ENCODE measurements at regions not wholly inside any gene's neighbourhood (a gene's known extent, or its start where the extent isn't known, plus 50 kb on each side); places are given as distances from the start of the nearest gene placed in this dataset.

DNA sequence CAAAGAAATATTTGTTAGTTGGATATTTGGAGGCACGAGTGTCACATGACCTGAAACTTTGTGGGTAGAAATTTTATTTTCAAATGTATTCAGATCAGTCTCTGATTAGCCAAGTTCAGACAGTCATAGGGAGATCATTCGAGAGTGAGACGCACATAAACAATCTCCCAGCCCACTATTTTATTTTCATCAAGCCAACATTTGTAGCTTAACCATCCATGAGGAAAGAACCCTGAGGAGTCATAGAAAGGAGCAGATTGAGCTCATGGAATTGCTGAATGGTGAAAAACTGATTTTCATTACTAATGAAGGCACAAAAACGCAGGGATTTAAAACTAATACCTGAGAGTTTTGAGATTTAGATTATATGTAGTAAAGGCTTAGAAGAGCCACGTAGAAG, 548.7 kb downstream of the NSUN3 start:
- Histone ChIP-seq H3K4me1 (replicated peaks in 1 of 2) (no peaks in the 10 kb centered on the region), H3K4me3 (no peak overlapping the region), H3K27ac (no peak overlapping the region), H3K27me3 (no peaks in the 10 kb centered on the region), H3K36me3 (replicated peaks in 1 of 2) (no peaks in the 10 kb centered on the region), H3K9me3 (replicated peaks in 1 of 3) (no peaks in the 10 kb centered on the region)
- no peak for DNase-seq
- intact Hi-C loops (cut with DNase I) = no loop called here
- no peak for TF ChIP-seq POLR2A (IDR thresholded peaks at IDR 0.05)
- TF ChIP-seq, protein P1, sequence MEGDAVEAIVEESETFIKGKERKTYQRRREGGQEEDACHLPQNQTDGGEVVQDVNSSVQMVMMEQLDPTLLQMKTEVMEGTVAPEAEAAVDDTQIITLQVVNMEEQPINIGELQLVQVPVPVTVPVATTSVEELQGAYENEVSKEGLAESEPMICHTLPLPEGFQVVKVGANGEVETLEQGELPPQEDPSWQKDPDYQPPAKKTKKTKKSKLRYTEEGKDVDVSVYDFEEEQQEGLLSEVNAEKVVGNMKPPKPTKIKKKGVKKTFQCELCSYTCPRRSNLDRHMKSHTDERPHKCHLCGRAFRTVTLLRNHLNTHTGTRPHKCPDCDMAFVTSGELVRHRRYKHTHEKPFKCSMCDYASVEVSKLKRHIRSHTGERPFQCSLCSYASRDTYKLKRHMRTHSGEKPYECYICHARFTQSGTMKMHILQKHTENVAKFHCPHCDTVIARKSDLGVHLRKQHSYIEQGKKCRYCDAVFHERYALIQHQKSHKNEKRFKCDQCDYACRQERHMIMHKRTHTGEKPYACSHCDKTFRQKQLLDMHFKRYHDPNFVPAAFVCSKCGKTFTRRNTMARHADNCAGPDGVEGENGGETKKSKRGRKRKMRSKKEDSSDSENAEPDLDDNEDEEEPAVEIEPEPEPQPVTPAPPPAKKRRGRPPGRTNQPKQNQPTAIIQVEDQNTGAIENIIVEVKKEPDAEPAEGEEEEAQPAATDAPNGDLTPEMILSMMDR (IDR thresholded peaks at IDR 0.05) = no peak
- 66 to 81% (median 80%) methylated on average over 5 of the region's 5 CpGs for WGBS, 4 donors

DNA sequence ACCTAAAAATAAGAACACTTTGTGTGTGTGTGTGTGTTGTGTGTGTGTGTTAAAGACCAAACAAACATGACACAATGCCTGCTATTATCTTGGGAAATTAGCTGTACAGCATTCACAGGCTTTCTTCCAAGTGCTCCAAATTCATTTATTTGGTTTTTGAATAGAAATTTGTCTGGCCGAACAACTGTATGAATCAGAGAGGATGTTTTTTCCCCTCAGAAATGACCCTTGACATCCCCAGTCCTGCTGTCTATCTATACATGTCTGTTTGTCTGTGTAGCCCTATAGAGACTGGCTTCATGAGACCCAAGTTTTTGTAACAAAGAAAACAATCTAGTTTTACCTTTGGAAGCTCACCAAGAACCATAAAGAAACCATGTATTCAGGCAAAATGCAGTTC, 549.8 kb downstream of the NSUN3 start:
- Histone ChIP-seq H3K4me1 (replicated peaks in 1 of 2) (no peaks in the 10 kb centered on the region), H3K9me3 (replicated peaks in 1 of 3) (no peaks in the 10 kb centered on the region), H3K36me3 (replicated peaks in 1 of 2) (no peaks in the 10 kb centered on the region), H3K4me3 (no peak overlapping the region), H3K27me3 (no peaks in the 10 kb centered on the region), H3K27ac (no peak overlapping the region)
- DNase-seq = no peak
- TF ChIP-seq, protein P1 (IDR thresholded peaks at IDR 0.05) = no peak
- no peak for TF ChIP-seq POLR2A (IDR thresholded peaks at IDR 0.05)
- intact Hi-C loops (cut with DNase I) = no loop called here
- 60 to 77% (median 65%) methylated on average over 1 of the region's 1 CpG for WGBS, 4 donors

DNA sequence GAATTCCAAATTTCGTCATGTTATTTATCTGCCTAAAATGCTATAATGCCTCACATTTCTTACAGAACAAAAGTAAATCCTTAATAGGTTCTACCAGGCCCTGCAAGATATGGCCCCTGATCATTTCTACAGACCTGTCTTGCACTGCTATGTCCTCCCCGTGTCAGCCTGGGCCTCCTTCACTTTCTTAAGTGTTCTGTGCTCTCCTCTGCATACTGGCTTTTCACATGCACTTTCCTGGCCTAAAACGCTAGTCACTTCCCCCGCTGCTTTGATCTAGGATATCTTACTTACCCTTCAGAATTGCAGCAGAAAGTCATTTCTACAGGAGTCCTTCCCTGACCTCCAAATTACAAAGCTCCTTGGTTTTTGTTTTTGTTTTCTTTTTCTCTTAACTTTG, 551.3 kb downstream of the NSUN3 start:
- no peaks in the 10 kb centered on the region for H3K4me1 ChIP-seq (replicated peaks in 1 of 2)
- no peak for DNase-seq
- H3K36me3 ChIP-seq (replicated peaks in 1 of 2) = no peaks in the 10 kb centered on the region
- H3K27ac ChIP-seq = no peak overlapping the region
- TF ChIP-seq POLR2A (IDR thresholded peaks at IDR 0.05) = no peak
- TF ChIP-seq, protein P1 (IDR thresholded peaks at IDR 0.05) = no peak
- no peaks in the 10 kb centered on the region for H3K27me3 ChIP-seq
- 72 to 82% (median 77%) methylated on average over 4 of the region's 4 CpGs for WGBS, 4 donors
- no peaks in the 10 kb centered on the region for H3K9me3 ChIP-seq (replicated peaks in 1 of 3)
- no peak overlapping the region for H3K4me3 ChIP-seq
- intact Hi-C loops (cut with DNase I) = no loop called here

DNA sequence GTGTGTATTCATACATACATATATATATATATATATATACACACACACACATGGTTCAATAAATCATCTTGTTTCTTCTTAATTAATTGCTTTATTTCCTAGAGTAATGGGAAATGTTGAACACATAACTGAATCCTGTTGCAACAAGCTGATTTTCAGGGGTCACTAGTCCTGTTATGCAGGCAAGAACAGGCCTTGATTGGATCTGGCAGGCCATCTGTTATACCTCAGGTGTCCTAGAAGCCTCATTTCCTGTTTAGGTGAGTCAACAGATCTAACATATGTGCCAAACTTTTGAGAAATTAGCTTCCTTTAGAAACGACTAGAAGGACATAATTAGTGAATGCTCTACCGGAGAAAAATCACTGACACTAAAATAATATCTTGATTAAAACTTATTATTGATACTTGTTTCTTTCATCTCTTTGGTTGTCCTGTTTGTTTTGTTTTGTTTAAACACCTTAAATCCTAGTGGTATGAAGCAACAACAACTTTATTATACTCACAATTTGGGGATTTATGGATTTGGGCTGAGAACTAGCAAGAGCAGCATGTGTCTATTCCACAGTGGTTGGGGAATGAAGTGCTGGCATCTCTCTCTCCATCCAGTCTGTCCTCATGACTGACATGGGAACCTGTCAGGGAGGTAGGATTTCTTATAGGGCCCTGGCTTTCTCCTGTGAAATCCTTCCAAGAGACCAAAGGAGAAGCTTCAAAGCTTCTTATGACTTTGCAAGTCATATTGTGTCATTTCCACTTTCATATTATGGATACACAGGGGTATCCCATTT, 552.6 kb downstream of the NSUN3 start:
- H3K27ac ChIP-seq = no peak overlapping the region
- H3K27me3 ChIP-seq = no peaks in the 10 kb centered on the region
- H3K4me3 ChIP-seq = no peak overlapping the region
- no peaks in the 10 kb centered on the region for H3K9me3 ChIP-seq (replicated peaks in 1 of 3)
- intact Hi-C loops (cut with DNase I) = no loop called here
- no peaks in the 10 kb centered on the region for H3K36me3 ChIP-seq (replicated peaks in 1 of 2)
- TF ChIP-seq, protein P1 (IDR thresholded peaks at IDR 0.05) = no peak
- TF ChIP-seq POLR2A (IDR thresholded peaks at IDR 0.05) = no peak
- no peaks in the 10 kb centered on the region for H3K4me1 ChIP-seq (replicated peaks in 1 of 2)
- WGBS, 4 donors = 33 to 54% (median 43%) methylated on average over 2 of the region's 2 CpGs
- DNase-seq = no peak
